ENCODE measurements at regions not wholly inside any gene's neighbourhood (a gene's known extent, or its start where the extent isn't known, plus 50 kb on each side); places are given as distances from the start of the nearest gene placed in this dataset.

GRCh38 chr9:13428766-13429165 is 149.3 kb upstream of the MPDZ start:
- TF ChIP-seq CTCF (conservative IDR thresholded peaks at IDR 0.05; ENCODE audit: low read depth in 2 of 2) (no peak), POLR2AphosphoS5 (IDR thresholded peaks at IDR 0.05; ENCODE audit: low read depth) (no peak), REST (IDR thresholded peaks at IDR 0.05; ENCODE audit: unreplicated experiment) (no peak), ZNF462 (CRISPR knock-in tag; IDR thresholded peaks at IDR 0.05) (no peak), EZH2 (IDR thresholded peaks at IDR 0.05; ENCODE audit: low read depth, unreplicated experiment) (no peak), JUNB (IDR thresholded peaks at IDR 0.05; ENCODE audit: unreplicated experiment) (no peak), EZH2phosphoT487 (IDR thresholded peaks at IDR 0.05; ENCODE audit: unreplicated experiment) (no peak), STAT1 (IDR thresholded peaks at IDR 0.05; ENCODE audit: unreplicated experiment) (no peak), ZNF114 (CRISPR knock-in tag; IDR thresholded peaks at IDR 0.05) (no peak), CREB1 (CRISPR knock-in tag; IDR thresholded peaks at IDR 0.05; ENCODE audit: low read depth) (no peak), ETS1 (IDR thresholded peaks at IDR 0.05) (no peak), ZNF331 (CRISPR knock-in tag; IDR thresholded peaks at IDR 0.05; ENCODE audit: low read depth) (no peak), NANOG (IDR thresholded peaks at IDR 0.05; ENCODE audit: borderline replicate concordance) (no peak)

Measured in GM23338 (cell line).